CD4-positive, alpha-beta T cell treated with Interleukin-4 for 4 hours (primary cell): ENCODE measurements at regions not wholly inside any gene's neighbourhood (a gene's known extent, or its start where the extent isn't known, plus 50 kb on each side); places are given as distances from the start of the nearest gene placed in this dataset.
"Not testable (repeated sequence)": the region's sequence is repeated elsewhere in the genome, so short reads cannot be mapped to it uniquely, and the experiment has no call there.

Experiments
- DNase-seq: peaks from one replicate; pipeline ENCODE4 v3.0.0-alpha.2; 2020

DNA sequence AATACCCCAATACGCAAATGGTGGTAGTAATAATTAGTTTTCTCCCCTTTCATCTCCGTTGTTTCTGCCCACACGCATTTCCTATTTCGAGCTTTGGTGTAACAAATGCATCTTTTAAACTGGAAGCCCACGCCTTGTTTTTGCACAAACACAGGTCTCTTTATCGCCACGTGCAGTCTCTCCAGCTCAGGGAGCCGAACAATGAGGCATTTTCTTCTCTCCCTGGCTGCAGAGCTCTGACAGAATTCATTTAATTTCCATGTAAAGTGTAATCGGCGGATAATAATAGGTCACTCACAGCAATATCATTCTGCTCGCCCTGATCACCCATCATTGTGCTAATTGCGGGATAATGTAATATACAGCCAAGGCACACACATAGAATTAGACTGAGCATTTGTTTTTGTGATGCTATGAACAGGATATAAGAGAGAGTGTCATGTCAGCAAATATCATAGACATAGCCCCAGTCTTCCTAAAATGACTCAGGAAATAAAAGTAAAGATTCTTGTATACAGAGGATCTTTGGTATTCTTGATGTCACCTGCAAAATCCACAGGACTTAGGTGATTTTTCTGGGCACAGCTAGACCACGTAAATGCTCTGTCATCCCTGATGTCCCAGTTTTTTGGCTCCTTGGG, 452.6 kb upstream of the CDH11 start:
- no peak for DNase-seq

DNA sequence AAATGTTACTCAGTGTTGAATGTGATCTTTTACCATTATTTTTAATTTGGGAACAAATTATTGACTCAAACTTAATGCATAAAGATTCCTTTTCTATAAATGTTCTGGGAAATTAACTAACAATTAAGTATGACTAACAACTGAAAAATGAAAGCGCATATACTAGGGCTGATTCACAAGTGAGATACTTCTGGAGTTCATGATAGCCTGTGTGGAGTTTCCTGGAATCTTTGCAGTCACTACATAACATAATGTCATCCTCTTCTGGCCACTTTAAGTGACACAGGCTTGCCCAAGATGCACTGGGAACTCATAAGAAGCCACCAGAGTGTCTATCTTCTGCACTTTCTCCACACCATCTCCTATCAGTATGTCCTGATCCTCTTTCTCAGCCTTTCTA, 450.3 kb upstream of the CDH11 start:
- DNase-seq, result no peak

GRCh38 chr16:65570261-65570660, 448.4 kb upstream of the CDH11 start:
- DNase-seq, result no peak

DNA sequence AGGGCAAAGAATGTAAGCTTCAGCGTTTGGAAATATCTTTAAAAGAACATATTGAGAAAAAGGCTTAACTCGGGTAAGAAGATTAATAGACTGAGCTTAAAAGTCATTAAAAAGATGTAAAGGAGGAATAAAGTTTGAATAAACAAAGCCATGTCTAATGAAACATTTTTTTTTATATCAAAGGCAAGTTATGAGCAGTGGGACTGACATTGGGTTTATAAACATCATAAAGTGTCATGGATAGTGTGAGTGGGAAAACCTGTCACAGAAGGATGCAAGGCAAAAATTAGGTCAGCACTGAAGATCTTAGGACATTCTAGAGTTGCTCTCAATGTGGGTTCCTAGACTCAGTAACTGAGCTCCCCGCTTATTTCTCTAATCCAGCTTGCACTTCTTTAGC, 438.0 kb upstream of the CDH11 start:
- DNase-seq, result no peak

DNA sequence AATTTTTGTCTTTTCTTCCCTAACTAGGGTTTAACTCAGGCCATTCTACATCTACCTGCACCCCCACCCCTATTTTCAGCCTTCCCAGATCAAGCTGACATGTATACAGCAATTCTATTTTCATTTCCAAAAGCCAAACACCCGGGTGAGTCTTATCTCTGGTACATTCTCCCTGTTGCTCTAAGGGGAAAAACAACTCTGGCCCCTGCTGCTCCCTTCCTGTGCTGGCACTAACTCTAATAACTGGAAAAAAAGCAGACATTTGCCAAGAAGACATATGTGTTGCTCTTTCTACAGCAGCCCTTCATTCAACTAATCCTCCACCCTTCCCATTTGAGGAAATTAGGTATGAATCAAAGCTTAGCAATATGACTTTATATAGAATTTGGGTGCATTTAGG, 427.8 kb upstream of the CDH11 start:
- not testable (repeated sequence) for DNase-seq

DNA sequence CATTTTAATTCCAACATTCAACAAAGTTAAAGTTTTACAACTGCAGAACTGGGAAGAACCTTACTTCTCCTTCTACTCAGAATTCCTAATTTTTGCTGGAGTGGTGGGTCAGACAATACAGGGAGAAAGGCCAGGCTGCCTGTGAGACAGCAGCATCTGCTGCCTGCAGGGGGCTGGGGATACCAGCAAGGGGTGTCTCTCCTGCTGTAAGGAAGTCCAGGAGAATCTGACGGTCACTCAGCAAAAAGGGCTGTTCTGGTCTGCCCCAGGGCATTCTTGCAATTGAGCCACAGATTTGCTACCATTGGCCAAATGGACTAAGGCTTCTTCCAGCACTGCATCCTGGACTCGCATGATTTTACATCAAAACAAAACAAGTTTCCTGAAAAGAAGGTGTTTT, 426.6 kb upstream of the CDH11 start:
- no peak for DNase-seq

GRCh38 chr16:65547772-65548446, 426.0 kb upstream of the CDH11 start:
- no peak for DNase-seq

DNA sequence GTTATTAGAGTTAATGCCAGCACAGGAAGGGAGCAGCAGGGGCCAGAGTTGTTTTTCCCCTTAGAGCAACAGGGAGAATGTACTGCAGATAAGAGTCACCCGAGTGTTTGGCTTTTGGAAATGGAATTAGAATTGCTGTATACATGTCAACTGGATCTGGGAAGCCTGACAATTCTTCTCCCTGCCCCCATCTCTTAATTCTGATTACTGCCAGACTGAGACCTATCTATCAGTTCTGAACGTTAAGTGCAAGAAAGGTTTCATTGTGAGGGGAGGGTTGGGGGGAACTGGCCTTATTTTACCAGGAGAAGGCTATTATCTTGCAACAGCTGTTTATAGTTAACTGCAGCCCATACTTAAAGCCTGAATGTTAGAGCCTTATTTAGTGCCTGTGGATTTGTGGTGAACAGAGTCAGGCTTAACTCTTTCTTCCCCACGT, 424.5 kb upstream of the CDH11 start:
- no peak for DNase-seq

GRCh38 chr16:65545413-65545956, 423.6 kb upstream of the CDH11 start:
- no peak for DNase-seq

- no peak for DNase-seq
Observed at GRCh38 chr16:65543781-65544740, 422.2 kb upstream of the CDH11 start.

GRCh38 chr16:65541646-65542045, 419.8 kb upstream of the CDH11 start:
- DNase-seq, result no peak

DNA sequence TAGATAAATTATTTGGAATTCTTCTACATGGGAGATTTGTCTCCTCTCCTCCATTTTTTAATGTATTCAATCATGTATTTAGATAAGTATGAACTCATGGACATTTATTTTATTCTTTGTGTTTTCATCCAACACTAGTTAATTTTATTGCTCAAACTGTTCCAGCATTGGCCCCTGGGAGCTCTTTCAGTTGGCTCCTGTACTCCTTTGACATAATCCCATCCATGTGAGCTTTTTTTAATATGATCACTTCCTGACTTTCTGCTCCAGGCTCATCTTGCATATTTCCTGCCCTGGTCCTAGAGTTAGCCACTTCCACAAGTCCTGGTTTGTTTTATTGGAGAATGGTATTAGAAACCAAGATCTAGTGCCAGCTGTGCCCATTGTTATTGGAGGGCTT, 419.0 kb upstream of the CDH11 start:
- no peak for DNase-seq

DNA sequence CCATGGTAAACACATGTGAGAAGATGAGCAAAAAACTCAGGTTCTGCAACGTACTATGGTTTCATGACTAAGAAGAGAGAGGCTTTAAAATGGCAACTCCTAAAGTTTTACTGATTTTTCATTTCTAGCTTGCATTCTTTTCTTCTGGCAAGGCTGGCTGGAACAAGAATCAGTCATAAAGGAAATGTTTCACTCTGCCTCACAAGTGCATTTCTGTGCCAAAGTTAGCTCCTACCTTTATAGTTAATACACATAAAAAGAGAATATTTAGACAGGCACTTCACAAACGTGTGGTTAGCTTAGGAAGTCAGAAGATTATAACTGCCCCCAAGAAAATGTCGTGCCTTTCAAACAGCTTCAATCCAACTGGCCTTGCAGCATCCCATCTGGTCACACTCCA, 417.1 kb upstream of the CDH11 start:
- DNase-seq, result no peak

- no peak for DNase-seq
Observed at GRCh38 chr16:65537336-65537735, 415.5 kb upstream of the CDH11 start.

GRCh38 chr16:65534121-65534528, 412.3 kb upstream of the CDH11 start:
- DNase-seq, result no peak

DNA sequence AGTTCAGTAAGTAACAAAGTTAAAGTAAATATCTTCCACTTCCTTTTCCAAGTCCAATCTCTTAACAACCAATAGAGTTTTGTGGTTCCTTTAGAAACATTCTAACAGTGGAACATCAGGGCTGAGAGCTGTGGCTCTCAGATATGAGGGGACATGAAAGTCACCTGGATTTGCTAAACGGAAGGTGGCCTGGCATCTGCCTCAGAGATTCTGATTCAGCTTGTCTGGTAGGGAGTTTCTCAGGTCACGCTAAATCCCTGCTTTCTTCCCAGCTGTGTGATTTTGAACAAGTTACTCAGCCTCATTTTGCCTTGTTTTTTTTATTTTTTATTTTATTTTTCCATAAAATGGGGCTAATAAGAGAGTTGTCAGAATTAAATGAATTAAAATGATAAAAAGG, 411.0 kb upstream of the CDH11 start:
- DNase-seq, result no peak

DNA sequence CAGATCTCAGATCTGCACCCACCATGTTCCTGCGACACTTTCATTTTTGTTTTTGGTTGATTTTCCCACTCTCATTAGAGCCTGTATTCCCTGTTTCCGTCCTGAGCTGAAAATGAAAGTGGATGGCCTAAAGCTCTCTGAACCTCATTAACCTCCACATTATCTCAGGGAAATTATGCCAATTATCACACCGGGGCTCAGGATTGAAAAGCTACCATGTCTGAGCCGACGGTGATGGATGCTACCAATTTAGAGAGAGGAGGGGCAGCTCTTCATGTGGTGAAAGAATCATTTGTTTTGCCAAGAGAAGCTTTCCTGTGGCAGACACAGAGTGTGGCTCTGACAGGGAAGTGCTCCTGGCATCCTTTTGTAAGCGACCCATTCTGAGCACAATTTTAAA, 410.4 kb upstream of the CDH11 start:
- no peak for DNase-seq

DNA sequence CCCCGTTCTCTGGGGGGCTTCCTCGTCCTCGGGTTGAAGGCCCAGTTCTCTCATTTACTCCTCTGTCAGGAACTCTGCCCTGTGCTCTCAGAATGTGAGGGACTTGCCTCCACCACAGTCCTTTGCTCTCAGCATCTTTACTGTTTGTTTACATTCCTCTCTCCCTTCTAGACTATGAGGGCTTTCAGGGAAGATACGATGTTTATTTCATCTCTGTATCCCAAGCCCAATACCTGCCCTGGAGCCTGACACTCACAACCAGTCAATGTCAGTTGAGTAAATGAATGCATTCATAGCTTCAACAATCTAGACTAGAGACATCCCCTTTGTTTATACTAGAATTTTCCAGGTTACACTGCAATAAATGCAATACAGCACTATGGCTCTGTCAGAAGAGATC, 409.6 kb upstream of the CDH11 start:
- DNase-seq, result no peak

GRCh38 chr16:65525707-65526106, 403.8 kb upstream of the CDH11 start:
- DNase-seq, result no peak

- no peak for DNase-seq
Observed at GRCh38 chr16:65524997-65525396, 403.1 kb upstream of the CDH11 start.

- no peak for DNase-seq
Observed at GRCh38 chr16:65524231-65524630, 402.4 kb upstream of the CDH11 start.

DNA sequence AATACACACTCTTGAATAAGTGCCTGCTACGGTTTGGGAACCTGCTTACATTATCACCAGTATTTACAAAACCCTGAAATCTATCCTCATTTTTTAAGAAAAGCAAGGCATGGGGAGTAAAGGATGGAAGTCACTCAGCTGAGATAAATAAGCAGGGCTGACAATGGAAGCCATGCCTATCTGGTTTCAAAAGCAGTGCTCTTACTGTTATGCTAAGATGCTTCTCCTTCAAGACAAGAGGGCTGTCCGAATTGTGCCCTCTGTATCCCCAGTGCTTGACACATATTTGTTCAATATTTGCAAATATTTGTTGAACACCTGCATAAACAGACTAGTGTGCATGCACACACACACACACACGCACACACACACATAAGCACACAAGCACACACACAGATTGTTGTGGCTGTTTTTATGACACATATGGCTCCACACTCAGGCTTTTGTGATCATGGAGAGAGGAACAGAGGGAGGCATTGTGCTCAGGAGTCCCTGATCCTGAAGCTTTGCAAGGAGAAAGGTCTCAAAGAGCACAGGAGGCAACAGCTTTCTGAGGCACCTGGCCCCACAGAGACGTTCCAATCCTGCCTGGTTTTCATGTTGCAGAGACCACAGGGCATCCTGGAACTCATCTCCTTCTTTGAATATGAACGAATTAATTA, 401.6 kb upstream of the CDH11 start:
- no peak for DNase-seq

DNA sequence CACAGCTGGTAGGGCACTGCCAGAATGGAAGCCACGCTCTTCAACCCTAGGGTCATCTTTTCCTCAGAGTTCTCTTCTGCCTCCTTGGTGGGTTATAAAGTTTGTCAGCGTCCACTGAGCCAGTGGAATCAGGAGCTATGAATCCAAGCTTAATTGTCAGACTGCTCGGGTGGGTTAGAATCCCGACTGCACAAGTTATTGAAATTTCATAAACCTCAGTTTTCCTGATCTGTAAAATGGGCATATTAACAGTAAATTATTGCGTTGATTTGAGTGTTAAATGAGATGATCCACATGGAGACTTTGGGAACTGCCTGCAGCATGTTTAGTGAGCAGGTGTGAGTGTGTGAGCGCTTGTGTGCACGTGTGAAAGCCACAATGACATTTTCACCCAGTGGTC, 400.5 kb upstream of the CDH11 start:
- no peak for DNase-seq
